ENCODE measurements at regions not wholly inside any gene's neighbourhood (a gene's known extent, or its start where the extent isn't known, plus 50 kb on each side); places are given as distances from the start of the nearest gene placed in this dataset.
"Not testable (repeated sequence)": the region's sequence is repeated elsewhere in the genome, so short reads cannot be mapped to it uniquely, and the experiment has no call there.

DNA sequence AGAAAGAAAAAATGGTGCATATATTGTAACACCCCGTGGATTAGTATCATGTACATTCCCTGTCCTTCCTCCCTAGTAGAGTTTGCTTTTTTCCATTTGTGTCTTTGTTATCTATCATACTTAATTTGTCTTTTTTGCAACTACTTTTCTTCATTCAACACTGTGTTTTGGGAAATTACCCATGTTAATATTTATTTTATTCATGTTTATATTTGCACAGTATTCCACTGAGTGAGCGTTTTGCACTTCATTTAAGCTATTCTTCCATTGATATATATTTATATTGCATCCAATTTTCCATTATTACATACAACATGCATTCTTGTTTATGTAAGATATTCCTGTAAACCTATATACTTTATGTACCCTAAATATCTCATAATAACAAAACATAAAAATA is 57.6 kb upstream of the FAM171A1 start:
- DNase-seq = no peak

DNA sequence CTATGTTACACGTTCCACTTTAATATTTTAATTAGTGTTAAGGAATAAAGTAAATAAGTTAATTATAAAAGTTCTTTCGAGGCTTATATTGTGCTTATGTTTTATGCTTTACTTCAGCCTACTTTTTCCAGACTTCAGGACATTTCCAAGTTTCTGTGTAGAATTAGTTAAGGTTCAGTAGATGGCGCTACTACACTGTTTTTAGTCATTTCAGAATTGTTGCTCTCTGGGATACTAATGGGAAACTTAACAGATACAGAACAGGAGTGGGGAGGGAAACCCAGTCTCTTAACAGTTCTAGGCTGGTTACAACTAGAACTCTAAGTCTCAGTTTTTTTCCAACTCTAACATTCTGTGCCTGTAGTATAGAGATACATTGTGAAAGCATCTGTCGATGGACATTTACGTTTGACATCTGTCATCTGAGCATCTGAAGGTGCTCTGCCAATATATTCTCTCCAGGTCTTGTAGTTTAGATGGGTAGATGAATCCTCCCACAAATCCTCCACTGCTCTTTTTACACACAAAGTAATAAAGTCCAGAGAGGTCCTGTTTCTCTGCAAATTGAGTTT is 56.8 kb upstream of the FAM171A1 start:
- no peak for DNase-seq

- DNase-seq = no peak
Measured at GRCh38 chr10:15426558-15426957, 55.5 kb upstream of the FAM171A1 start.

- DNase-seq = no peak
Measured at GRCh38 chr10:15426115-15426514, 55.0 kb upstream of the FAM171A1 start.

- DNase-seq = not testable (repeated sequence)
Measured at GRCh38 chr10:15421875-15422274, 50.8 kb upstream of the FAM171A1 start.
